Stimulated activated CD4-positive, alpha-beta T cell treated with anti-CD3 and anti-CD28 coated beads, Interleukin-15, amount 100 ng/mL, for 24 hours (primary cell): ENCODE measurements at regions not wholly inside any gene's neighbourhood (a gene's known extent, or its start where the extent isn't known, plus 50 kb on each side); places are given as distances from the start of the nearest gene placed in this dataset.

Experiments
- DNase-seq: peaks from one replicate; pipeline ENCODE4 v3.0.0-alpha.2; 2020

- DNase-seq: no peak
Observed at GRCh38 chr17:12537436-12537835, 128.3 kb upstream of the MYOCD start.

DNA sequence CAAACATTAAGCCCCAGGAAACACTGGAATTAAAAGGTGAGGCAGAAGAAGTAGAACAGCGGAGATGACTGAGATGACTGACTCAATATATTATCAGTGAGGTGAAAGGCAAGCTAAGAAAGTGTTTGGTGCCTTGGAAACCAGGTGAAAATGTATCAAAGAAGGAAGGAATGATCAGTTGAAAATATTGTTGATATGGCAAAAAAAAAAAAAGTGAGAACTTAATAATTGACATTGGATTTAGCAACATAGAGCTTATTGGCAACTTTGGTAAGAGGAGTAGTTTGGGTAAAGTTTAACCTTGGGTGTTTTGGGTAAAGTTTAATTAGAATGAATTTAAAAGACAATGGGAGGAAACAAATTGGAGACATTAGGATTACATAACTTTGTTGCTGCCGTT, 127.7 kb upstream of the MYOCD start:
- DNase-seq: no peak

DNA sequence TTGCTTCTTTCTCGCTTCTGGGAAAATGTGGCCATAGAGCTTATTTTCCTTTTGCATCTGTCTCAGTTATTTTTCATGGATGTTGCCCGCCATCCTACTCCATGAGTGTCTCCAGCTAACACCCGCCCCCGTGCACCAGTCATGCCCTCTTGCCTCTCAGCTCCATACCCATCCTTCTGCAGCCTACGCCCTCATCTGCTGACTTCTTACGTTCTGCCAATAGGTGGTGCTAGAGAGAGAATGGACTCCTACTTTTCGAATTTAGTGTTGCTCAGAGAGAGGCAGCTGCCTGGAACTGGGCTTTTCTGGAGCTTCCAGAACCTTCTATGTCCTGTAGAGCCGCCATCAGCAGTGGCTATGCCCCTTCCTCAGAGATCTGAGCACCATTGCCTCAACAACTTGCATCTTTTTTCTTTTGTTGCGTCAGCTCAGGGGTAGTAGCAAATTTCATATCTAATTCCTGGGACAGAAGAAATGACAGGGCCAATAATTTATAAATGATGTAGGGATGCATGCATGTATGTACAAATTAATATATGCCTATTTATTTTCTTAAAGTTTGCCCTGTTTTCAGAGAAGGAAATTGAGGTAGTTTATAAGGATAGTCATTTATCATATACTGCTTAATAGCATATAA, 119.7 kb upstream of the MYOCD start:
- DNase-seq: peak; percentile 5

GRCh38 chr17:12546983-12547382, 118.7 kb upstream of the MYOCD start:
- DNase-seq: no peak

- DNase-seq: no peak
Observed at GRCh38 chr17:12547831-12548230, 117.9 kb upstream of the MYOCD start.

- DNase-seq: no peak
Observed at GRCh38 chr17:12548558-12548957, 117.1 kb upstream of the MYOCD start.

DNA sequence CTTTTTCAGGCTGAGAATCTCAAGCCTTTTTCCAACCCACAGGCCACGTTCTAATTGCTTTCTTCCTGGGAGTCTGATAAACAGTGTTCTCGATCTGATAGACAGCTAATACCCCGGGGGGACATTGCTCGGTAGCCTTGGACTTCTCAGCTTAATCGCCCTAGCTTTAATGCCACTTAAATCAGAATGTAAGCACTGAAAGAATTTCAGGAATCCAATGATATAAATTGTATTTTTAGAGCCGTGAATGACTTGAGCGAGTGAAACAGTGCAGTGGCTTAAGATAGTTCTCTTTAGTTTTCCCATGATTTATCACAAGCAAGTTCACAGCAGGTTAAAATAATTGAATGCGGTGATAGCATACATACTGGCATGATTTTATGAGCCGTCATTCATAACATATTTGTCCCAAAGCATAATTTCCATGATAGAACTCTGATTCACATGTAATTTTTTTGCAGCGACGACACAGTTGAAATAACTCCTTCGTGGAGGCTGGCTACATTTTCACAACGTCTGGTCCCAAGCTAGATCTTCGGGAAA, 116.1 kb upstream of the MYOCD start:
- no peak for DNase-seq

GRCh38 chr17:12553625-12554024, 112.1 kb upstream of the MYOCD start:
- no peak for DNase-seq

- DNase-seq: no peak
Observed at GRCh38 chr17:12554251-12554650, 111.4 kb upstream of the MYOCD start.

GRCh38 chr17:12566291-12566690, 99.4 kb upstream of the MYOCD start:
- no peak for DNase-seq

DNA sequence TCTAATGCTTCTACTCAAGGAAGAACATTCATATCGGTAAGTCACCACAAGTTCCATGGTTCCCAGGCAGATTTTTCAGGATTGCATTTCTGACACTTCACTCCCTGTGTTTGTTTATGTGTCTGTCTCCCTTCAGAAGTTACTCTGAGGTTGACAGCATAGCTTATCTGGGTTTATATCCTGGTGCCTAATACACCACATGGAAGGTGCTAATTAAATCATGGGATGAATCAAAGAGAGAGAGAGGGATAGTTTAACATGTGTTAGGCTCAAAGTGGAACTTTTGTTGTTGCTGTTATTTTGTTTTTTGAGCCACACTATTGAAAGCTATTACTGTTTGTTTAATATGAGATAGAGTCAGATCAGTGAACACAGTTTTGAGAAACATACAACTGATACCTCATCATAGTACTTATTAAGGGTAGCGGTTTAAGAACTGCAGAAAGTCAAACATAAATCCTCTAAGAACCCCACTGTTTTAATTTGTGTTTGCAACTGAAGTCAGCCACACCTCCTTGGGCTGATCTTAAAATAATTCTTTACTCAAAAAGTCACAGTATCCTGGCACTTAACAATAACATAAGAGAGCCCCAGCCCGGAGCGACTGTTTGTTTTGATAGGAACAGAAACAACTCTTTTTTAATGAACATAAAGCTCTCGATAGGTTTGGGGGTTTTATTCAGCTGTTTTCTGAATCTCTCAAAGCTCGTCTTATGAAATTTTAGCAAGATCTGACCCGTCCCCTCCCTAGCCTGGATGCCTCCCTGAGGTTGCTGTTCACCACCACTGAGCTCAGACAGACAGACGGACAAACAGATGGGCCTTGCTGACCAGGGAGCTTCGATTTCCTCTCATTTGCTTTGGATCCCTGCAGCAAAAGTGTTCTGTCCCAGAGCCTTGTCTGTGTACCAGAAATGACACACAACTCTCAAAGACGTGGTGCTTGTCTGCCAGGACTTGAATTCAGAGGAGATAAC, 98.3 kb upstream of the MYOCD start:
- no peak for DNase-seq

- no peak for DNase-seq
Observed at GRCh38 chr17:12568358-12569251, 97.1 kb upstream of the MYOCD start.

GRCh38 chr17:12571606-12572005, 94.1 kb upstream of the MYOCD start:
- DNase-seq: no peak

DNA sequence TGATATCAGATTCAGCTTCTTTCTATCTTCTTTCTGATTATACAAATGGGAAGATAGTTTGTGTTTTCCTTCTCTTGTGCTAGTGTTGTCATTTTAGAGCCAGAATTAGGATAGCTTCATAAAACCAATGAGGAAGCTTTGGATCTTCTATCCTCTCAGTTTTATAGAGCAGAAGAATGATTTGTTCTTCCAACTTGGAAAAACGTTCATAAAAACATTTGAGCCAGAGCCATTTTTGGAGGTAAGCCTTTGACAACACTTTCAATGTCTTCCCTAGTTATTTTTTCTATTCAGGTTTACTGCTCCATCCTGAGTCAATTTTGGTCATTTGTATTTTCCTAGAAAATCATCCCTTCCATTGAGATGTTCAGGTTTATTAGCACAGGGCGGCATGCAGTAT, 91.2 kb upstream of the MYOCD start:
- no peak for DNase-seq

DNA sequence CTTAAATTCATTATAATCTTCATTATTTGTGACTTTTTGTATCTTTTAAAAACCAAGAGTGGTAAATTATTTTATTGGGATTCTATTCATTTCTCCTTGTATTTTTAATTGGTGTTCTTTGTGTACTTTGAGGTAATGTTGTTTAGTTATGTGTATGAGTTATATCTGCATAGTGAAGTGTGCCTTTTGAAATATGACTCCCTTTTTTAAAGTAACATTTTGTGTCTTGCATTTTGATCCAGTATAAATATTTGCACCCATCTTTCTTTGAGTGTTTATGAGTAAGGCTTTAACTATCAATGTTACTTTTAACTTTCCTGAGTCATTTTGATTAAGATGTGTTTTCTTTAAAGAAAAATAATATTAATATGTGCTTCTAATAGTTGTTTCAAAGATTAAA, 90.0 kb upstream of the MYOCD start:
- no peak for DNase-seq

- no peak for DNase-seq
Observed at GRCh38 chr17:12579288-12579687, 86.4 kb upstream of the MYOCD start.

- DNase-seq: no peak
Observed at GRCh38 chr17:12580640-12581039, 85.0 kb upstream of the MYOCD start.

DNA sequence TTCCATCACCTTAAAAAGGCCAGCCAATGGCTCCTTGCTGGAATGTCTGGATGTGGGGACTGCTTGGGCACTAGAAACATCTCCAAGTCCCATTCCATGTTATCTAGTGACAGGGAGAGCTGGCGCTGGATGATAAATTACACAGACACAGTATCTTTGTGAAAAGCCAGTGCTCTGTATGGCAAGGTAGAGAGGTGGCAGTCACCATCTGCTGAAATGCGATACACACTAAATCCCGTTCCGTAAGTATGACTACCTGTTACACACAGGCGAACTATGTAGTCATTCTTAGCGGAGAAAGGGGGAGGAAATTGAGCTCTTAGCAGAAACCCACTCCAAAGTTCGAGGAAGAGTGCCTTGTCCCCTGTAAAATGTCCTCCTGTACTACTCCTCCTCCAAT, 81.0 kb upstream of the MYOCD start:
- DNase-seq: no peak

- DNase-seq: no peak
Observed at GRCh38 chr17:12588531-12588930, 77.2 kb upstream of the MYOCD start.

DNA sequence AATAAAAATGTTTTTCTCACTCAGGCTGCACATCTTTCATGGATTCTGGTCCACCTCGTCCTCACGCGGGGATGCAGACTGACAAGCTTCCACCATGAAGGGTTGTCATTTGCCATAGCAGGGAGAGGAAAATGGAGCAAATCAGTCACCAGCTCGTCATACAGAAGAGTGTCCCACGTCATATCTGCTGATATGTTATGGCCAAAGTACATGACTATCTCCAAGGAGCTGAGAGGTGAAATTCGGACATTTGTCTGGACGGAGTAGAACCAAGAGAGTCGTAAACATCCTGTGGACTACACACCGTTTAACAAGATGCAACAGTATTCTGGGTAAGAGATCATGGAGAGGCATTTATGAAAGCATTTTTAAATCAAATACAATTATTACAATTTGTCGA, 75.3 kb upstream of the MYOCD start:
- DNase-seq: no peak

DNA sequence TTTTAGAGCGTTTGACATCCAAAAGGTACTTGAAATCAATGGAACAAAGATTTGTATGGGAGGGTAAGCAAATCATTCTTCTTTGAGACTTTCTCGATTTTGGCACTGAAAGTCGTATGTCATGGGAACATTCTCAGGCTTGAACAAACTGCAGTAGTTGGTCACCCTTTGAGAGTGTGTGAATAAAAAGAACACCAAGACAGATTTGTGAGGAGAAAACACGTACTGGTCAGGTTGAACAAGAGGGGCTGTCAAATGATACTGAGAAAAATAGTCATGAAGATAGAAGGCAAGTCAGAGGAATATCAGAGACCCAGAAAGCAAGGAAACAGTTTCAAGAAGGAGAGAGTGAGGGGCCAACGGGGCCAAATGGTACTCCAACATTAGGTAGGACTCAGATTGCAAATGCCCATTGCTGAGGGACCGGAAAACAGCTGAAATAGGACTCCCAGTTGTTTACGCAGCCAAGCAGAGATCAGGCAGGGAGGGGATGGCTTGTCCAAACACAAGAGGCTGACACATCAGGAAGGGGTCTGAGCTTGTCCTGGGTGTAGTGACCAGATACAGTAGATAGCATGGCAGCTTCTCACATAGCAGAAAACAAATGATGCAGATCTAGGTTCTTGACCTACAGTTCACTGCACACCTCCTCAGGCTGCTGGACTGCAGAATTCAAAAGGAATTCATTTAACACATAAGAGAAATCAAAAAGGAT, 74.5 kb upstream of the MYOCD start:
- no peak for DNase-seq

GRCh38 chr17:12592941-12593340, 72.7 kb upstream of the MYOCD start:
- no peak for DNase-seq
